Fibroblast of villous mesenchyme (primary cell): ENCODE measurements at regions not wholly inside any gene's neighbourhood (a gene's known extent, or its start where the extent isn't known, plus 50 kb on each side); places are given as distances from the start of the nearest gene placed in this dataset.

Experiments used
- DNase-seq: peaks from one replicate; pipeline ENCODE4 v3.0.0-alpha.2; 2010; ENCODE audit warnings: low read depth
- H3K4me3 ChIP-seq: 2 replicates; pipeline ENCODE4 v1.5.1; 2011; ENCODE audit warnings: low read depth, mild to moderate bottlenecking, low read length
- TF ChIP-seq, protein P1 (sequence below): IDR thresholded peaks from 2 replicates; pipeline ENCODE4 v1.5.1; 2012; ENCODE audit warnings: low read depth, mild to moderate bottlenecking, low read length; ENCODE audit not compliant: insufficient read depth

DNA sequence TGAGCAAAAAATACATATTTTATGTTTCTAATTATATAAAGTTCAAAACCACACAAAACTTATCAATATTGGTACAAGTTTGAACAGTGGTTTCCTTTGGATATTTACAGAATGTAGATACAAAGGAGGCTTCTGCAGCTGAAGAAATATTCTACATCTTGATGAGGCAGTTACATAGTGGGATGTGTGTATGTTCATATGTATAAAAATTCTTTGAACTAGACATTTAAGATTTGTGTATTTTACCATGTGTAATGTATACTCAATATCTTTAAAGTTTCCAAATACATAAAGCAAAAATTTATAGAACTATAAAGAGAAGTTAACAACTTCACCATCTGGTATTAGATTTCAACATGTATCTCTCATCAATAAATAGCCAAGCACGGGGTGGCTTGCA is 80.7 kb upstream of the TNFSF4 start:
- H3K4me3 ChIP-seq: no peak overlapping the region

DNA sequence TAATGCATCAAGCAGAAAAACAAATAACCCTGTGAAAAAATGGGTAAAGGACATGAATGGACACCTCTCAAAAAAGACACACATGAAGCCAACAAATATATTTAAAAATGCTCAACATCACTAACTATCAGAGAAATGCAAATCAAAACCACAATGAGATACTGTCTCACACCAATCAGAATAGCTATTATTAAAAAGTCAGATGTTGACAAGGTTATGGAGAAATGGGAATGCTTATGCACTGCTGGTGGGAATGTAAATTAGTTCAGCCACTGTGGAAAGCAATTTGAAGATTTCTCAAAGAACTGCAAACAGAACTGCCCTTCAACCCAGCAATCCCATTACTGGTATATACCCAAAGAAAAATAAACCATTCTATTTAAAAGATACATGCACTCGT is 86.6 kb upstream of the TNFSF4 start:
- DNase-seq: no peak
- no peak overlapping the region for H3K4me3 ChIP-seq
- TF ChIP-seq, protein P1, sequence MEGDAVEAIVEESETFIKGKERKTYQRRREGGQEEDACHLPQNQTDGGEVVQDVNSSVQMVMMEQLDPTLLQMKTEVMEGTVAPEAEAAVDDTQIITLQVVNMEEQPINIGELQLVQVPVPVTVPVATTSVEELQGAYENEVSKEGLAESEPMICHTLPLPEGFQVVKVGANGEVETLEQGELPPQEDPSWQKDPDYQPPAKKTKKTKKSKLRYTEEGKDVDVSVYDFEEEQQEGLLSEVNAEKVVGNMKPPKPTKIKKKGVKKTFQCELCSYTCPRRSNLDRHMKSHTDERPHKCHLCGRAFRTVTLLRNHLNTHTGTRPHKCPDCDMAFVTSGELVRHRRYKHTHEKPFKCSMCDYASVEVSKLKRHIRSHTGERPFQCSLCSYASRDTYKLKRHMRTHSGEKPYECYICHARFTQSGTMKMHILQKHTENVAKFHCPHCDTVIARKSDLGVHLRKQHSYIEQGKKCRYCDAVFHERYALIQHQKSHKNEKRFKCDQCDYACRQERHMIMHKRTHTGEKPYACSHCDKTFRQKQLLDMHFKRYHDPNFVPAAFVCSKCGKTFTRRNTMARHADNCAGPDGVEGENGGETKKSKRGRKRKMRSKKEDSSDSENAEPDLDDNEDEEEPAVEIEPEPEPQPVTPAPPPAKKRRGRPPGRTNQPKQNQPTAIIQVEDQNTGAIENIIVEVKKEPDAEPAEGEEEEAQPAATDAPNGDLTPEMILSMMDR: no peak

More for the DNA sequence above, 80.7 kb upstream of the TNFSF4 start:
- TF ChIP-seq, protein P1: no peak
- DNase-seq: no peak

GRCh38 chr1:173294843-173295242 is 87.7 kb upstream of the TNFSF4 start:
- no peak for DNase-seq
- TF ChIP-seq, protein P1: no peak
- no peak overlapping the region for H3K4me3 ChIP-seq

DNA sequence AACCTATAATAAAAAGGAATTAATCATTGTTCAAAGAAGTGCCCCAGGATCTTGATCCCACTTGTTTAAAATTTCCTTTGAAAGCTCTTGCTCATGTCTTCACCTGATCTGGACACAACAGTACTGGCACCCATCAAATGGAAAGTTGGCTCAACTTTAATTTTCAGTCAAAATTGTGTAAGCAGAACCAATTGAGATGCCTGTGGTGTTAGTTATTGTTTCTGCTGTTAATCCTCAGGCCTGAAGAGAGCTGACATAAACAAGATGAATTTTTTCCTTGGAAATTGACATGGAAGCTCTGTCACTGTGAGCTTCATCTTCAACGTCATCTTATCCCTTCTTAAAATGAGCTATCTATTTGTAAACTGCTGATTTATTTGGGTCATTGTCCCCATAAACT is 88.3 kb upstream of the TNFSF4 start:
- TF ChIP-seq, protein P1: no peak
- peak; percentile 50 for DNase-seq
- no peak overlapping the region for H3K4me3 ChIP-seq

DNA sequence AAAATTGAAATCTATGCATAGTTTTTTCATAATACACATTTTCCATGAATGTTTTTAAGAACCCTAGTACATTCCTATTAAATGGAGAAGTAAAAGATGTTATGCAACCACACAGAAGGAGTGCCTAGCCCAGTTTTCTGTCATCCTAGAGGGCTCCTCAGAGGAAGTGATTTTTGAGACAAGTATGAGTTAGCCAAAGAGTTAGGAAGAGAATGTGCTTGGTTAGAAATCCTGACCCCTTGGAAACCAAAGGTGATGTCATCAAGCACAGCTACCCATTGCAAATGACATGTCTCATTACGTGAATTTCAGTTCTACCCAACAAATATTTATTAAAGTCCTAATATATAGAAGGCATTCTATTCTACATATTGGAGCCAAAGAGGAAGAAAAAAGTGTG is 88.9 kb upstream of the TNFSF4 start:
- TF ChIP-seq, protein P1: no peak
- H3K4me3 ChIP-seq: no peak overlapping the region
- peak; percentile 29 for DNase-seq

DNA sequence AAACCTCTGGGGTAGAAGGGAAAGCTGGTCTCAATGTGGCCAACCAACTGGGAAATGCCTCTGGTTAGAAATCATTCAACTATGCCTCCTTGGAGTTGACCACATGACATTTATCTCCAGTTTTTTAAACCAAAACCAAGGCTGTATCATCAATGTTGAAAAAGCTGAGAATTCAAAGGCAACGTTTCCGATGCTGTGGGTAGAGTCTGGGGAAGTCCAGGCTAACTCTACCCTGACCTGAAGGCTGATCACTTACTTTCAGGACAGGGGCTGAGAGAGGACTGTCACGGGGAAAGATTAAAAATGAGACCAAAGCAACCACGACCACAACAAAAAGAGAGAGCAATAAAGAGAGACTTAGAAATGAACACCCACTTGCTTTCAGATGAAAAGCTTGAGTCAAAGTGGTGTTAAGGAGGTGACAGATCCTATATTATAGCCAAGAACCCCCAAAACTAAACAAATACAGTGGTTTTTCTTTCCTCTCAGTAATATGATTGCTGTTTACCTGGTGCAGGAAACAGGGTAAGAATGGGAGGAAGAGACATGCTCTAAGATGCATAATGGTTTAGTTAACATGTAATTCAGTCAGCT is 90.8 kb upstream of the TNFSF4 start:
- DNase-seq: peak; percentile 64
- TF ChIP-seq, protein P1: no peak
- no peak overlapping the region for H3K4me3 ChIP-seq
